NOMO-1 (cell line): ENCODE measurements at regions not wholly inside any gene's neighbourhood (a gene's known extent, or its start where the extent isn't known, plus 50 kb on each side); places are given as distances from the start of the nearest gene placed in this dataset.
A peak's percentile ranks its signal among the peaks of the same experiment; 100 is the strongest.

Experiments
- DNase-seq, 2 experiments: peaks; one replicate each; lab custom pipeline; 2025; ENCODE audit not compliant: unreplicated experiment in 2 of 2; lab: John Stamatoyannopoulos, UW

DNA sequence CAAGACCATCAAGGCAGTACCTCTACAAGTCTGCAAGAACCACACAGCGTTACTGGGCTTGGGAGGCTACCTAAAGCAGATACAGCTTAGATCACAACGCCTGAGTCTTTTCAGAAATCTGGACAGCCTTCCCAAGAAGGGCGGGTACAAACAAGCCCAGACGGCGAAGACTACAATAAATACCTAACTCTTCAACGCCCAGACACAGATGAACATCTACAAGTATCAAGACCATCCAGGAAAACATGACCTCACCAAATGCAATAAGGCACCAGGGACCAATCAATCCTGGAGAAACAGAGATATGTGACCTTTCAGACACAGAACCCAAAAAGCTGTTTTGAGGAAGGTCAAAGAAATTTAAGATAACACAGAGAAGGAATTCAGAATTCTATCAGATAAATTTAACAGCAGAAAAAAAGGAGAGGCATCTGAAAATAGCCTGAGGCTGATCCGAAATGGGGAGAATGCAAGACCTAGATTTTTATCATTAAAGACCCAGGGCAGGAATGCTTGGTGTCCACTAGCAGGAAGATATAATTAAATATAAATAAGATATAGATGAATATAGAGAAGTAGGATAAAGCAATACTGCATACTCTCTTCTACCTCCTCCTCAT, 131.7 kb upstream of the COL21A1 start:
- no peak for DNase-seq

DNA sequence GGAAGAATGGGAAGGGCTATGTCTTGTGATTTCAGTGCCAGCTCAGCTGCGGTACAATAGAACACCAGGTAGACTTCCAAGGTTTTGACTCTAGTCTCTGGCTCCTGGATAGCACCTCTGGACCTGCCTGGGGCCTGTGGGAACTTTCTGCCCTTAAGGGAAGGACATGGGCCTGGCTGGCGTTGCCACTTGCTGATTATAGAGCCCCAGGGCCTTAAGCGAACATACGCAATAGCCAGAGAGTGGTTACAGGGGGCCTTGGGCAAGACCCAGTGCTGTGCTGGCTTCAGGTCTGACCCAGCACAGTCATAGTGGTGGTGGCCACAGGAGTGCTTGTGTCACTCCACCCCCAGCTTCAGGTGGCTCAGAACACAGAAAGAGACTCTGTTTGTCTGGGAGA, 131.1 kb upstream of the COL21A1 start:
- no peak for DNase-seq

DNA sequence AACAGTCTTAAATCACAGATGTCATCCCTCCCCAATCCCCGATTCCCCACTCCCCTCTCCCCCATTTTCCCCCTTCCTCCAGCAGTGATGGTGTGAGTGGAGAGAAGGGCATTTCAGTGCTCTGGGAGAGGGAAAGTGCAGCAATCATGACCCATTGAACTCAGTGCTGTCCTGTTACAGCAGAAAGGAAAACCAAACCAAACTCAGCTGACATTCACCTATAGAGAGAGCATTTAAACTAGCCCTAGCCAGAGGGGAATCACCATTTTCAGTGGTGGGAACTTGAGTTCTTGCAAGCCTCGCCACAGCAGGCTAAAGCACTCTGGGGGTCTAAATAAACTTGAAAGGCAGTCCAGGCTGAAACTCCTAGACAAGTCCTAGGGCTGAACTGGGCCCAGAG, 129.9 kb upstream of the COL21A1 start:
- no peak for DNase-seq

DNA sequence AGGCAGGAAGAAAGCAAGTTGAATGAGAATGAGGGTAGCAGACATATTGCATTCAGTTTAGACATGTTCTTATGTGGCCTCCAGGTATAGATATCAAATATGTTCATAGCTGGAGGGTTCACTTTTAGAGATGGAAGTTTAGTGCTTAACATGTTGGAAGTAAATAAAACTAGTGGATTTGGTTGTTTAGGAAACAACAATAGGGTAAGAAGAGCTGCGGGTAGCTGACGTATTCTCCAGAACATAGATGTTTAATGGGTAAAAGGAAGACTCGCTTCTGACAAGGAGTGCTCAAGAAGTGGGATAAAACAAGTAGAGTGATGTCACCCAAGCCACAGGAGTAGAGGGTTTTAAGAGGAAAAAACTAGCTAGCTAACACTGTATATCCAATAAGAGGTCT, 128.4 kb upstream of the COL21A1 start:
- DNase-seq, result no peak

DNA sequence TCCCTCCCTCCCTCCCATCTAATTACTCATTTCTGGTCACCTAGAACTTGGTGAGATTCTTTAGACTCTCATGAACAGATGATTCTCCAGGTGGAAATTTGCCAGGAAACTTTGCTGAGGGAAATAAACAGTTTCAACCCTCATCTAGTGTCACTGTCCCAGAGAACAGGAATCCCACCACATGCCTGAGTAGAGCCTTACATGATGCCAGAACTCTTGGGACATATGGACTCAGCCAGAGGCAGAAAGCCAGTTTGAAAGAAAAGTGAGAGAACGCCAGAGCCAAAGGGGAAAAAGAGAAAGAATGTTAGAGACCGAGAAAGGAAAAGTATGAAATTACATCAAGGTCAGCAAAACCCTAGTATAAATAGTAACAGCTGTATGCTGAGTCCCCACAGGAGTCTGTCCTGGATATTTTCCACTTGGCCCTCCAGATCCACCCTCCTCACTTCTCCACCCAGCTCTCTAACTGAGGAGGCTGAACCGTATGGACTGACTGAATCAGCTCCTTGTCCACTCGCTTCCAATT, 127.5 kb upstream of the COL21A1 start:
- no peak for DNase-seq

DNA sequence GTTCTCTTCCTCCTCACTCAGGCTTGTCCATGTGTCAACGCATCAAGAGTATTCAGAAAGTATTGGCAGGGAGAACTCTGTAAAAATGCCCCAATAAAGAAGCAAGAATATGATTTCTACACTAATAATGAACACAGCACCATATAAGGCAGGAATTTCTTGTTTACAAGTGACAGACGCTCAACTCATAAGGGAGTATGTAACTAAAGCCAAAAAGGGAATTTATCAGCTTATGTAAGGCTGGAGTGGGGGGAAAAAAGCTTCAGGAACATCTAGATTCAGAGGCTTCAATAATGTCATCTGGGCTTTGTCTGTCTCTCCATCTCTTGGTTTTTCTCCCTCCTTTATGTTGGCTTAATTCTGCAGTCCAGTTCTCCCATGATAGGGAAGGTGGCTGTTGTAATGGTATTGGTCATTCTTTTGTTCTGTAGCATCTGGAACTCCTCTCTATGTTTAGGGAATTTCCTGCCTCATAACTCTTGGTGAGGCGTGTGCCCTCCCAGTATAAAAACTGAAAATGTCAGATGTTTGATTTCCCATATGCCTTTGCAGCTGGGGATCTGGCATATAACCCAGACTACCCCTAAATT, 125.1 kb upstream of the COL21A1 start:
- no peak for DNase-seq

DNA sequence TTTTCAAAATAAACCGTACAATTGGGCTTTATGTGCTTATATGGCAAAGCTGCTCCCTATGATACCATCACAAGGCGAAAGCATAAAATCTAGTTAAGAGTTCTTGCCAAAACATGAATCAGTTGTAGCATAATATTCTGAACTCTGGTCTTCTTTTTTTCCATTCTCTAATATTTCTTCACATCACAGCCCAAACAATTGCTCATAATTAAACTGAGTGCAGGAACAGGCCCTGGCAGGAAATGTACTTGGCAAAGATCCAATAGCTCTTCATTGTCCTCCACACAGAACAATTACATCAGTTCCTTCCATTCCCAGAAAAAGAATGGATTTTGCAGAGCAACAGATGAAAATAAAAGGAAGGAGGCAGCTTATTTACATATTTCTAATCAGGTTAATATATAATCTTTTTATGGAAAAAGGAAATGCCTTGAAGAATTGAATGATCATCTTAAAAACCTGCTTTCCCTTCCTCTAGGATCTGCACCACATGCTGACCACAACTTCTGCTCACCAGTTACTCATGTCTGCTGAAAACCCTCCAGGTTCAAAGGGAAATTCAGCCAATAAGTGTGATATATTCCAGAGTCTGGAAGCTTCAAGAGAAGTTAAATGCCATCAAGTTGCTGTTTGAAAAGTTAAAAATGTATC, 123.3 kb upstream of the COL21A1 start:
- DNase-seq, result peak; percentile 79 to 97

DNA sequence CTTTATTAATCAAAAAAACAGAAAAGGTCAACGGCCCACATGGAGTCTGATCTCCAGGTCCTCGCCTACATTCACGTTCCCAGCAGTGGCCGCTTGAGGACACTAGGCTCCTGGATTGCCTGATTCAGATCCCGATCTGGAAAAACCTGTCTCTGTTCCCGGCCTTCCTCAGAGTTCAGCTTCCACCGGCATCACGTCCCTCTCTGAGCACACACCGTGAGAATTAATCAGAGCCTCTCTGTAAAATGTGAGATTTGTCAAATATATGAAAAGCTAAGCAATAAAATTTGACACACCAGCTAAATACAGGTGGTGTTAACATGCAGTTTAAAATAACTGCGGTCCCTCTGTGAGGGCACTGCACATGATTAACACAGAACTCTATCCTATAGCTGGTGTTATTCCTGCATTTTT, 122.8 kb upstream of the COL21A1 start:
- DNase-seq, result no peak

DNA sequence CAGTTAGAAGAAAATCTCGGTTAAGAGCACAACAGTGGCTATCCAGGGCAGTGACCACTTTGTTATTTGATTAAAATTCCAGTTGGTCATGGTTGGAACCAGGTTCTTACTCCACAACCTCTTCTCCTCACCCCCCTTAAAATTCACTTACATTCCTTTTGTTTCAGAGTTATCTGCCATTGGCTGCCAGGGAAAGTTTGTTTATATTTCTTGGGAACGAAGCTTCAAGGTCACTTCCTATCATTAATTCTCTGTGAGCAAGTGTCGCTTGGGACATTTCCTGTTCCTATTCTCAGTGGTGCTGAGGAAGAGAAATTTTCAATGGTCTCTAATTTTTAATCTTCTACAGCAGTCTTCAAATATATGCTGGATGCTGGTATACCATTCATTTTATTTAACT, 121.1 kb upstream of the COL21A1 start:
- peak in 1 of 2 experiments; percentile 15 for DNase-seq

DNA sequence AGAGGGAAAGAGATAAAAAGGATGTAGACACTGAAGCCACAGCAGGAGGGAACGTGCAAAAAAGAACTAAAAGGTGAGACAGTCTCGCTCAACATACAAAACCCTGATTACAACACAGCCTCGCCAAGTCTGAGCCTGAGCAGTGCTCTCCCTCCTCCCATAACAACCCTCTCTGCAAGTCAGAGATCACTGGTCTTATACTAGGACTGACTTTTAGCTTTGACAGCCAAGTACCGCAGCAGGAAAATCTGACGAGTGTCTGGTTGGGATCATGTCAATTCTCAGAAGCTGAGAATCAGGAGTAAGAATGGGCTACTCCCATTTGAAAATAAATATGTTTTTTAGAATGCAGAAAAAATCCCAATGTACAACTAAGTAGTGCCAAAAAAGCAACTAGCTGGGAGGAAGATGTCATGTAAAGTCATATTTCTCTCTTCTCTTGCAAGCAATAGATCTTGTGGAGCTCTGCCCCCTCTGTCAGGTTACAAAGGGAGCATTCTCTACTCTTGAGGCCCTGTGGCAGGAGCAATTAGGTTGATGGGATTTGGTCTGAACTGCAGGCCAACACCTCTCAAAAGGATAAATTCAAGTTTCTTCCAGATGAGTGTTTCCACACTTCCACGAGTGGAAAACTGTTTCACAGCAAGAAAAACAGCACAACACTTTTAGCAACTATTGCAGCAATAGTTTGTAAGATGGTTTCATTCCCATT, 118.9 kb upstream of the COL21A1 start:
- peak in 1 of 2 experiments; percentile 4 for DNase-seq

DNA sequence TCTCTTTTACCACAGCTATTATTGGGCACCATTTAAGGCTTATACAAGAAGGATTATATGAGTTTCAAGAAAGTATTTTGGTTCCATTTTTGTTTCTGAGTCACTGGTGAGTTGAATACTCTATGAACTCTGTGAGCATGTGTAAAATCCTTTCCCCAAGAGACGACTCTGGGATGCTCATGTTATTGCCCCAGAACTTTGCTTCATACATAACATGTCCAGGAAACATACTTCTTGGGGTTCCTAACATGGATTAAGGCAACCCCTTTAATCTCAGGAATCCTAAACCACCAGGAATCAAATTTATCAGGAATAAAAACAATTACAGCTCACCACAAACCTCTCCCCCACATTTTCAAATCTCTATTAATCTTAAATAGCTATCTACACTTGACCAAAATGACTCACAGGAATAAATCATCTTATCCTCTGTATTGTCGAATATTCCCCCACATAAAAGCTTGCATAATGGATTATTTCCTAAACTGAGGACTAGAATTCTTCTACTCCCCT, 117.5 kb upstream of the COL21A1 start:
- DNase-seq, result no peak

DNA sequence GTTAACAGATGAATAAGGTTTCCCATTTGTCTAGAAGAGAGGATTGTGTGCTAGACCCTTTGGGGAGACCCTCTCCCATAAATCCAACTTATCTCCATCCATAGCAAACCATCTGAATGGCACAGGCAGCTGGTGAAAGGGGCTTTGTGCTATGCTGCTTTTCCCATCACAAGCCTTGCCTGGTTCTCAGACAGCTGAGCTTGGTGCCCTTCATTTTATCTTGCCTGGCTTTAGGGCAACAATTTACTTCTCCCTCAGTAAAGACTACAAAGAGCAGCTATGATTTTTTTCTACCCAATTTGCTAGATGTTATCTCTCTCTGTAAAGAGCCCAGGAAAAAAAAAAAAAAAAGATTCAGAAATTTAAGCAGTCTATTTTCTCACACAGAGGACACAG, 117.0 kb upstream of the COL21A1 start:
- no peak for DNase-seq

DNA sequence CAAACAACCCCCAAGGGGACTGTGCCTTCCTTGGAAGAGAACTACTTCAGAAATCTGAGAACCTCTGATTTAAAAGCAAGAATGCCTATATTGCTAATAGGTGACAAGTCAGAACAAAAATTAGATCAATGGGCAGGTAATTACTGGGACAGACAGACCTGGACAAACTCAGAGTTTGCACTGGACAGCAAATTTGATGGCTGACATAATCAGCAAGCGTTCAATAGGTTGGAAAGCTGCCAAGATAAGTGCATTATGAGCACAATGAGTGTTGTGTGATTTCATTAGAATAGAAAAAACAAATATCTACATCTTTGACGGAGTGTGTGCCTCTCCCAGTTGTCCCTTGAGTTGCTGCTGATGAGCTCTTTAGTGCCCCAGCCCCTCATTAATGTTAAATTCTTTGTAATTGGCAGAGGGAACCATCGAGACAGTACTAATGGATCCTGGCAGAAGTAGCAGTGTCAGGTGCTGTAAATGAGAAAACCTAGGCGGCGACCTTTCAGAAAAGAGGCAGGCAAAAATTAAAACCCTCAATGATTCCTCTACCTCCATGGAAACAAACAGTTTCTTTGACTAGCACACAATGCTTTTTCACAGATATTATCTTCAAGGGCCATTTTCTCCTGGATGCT, 116.5 kb upstream of the COL21A1 start:
- no peak for DNase-seq

DNA sequence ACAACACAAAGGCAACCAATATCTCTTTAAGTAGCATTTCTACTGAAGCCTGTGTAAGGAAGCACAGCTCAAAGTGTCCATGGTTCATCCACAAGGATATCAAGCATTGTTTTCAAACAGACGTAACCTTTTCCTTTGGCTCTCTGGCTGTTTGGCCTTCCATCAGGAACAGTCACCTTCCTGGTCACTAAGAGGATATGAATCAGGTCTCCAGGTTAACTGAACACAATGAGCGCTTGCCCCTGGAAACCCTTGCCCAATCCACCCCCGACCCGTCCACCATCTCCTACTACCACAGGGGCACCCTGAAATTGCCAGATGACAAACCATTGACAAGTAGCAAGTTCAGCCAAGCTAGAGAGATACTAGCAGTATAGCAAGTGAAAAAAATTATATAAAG, 114.4 kb upstream of the COL21A1 start:
- no peak for DNase-seq

DNA sequence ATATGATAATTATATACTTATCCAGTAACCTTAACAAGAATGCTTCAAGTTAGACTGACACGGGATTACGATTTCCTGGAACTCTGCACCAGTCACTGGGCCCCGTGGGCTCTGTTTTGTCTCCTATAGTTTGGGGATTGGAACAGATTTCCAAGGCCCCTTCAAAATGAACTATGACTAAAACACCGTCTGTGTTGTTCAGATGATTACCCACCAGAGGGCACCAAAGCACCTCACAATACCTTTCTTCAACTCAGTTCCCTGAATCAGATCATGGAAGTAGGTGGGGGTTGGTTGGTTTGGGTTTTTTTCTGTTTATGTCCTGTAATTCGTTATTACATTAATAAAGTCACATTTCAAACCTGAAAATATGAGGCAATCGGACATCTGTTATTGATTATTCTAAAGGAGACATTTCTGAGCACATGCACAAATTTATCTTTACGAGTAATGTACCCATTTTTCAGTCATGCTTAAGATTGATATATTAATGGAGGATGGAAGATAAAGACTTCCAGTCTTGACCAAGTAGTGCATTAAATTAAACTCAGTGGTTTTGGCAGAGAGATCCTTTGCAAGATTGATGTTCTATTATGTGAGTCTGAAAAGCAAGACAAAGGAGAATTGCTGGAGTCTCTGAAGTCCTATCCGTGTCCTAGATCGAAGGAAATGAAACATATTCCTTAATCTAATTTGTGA, 112.0 kb upstream of the COL21A1 start:
- peak; percentile 17 to 54 for DNase-seq

DNA sequence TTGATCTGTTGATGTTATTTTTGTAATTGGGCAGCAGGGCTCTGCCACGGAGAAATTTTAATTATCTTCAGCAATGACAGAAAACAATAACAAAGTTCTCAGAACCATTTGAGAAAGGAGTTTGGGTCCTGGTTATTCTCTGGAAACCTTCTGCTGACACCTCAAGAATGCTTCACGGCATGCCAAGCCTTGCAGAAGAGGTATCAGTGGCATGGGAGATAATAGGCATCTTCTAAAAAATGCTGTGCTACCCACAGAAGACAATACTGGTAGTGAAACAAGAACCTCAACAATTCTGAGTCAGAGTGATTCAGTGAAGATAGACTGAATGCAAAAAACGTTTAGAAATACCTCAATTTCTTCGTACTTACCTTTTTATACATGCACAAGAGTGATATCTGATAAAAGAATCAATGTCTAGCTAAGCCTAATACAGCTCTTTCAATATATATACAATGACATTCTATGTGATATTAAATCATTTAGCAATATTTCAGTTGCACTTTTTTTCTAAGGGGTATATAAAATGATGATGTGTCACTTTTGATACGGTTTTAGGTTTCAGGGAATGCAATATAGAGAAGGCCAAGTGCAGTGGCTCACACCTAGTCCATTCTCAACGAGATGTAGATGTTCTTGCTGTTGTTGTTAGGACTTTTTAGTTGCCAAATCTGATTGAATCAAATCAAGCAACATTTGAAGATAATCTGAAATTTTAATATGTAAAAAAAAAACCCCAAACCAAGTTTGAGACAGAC, 110.4 kb upstream of the COL21A1 start:
- DNase-seq, result no peak

DNA sequence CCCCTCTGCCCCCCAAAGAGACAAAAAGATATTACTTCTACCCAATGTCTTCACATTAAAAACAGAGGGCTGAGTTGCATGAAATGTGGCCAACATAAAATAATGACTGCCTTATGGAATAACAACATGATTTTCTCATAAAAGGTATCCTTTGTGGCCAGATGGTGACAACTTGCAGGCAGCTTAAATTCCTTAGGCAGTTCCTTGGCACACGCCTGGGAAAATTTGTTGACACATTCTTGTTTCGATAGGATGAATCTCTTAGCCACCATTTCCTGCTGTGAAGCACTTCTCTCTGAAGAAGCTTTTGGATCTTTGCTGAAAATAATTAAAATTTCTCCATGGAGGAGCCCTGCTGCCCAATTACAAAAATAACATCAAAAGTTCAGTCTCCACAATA, 109.0 kb upstream of the COL21A1 start:
- DNase-seq, result no peak

DNA sequence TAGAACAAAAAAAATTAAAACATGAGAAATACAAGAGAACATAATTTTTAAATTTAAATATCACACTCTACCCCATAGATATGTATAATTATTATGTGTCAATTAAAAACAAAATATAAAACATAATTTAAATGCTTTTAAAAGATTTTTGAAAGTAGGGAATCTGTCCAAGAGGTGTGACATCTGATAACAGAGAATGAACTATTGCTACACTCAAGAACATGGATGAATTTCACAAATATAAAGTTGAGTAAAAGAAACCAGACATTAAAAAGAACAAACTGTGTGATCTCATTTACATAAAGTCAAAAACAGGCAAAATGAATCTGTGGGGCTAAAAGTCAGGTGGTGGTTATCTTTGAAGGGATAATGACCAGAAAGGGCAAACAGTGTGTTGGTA, 106.5 kb upstream of the COL21A1 start:
- no peak for DNase-seq

DNA sequence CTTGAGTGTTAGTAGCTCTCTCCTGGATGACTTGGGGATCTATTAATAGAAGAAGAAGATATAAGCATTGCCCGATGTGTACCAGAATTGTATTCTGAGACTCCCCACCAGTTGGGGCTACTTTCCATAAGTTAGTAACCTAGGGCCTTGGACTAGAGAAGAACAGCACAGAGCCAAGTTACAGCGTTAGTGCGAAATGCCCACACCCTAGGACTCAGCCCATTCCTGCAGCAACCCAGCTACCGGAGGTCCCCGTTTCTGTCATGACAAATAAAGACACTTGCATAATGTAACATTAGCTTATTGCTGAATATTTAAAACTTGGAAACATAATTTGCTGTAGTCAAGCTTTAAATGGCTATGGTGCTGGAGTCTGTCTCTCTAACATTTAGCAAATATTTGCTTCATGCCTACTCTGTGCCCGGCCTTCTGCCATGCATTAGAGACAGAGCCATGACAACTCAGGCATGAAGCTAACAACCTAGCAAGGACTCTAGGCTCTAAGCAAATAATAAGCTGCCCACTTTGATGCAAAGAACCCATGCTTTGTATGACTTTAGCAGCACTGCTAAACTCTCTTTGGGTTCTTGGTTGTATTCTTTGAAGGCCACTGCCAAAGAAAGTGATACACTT, 103.4 kb upstream of the COL21A1 start:
- DNase-seq, result no peak
